ENCODE measurements at regions not wholly inside any gene's neighbourhood (a gene's known extent, or its start where the extent isn't known, plus 50 kb on each side); places are given as distances from the start of the nearest gene placed in this dataset.

DNA sequence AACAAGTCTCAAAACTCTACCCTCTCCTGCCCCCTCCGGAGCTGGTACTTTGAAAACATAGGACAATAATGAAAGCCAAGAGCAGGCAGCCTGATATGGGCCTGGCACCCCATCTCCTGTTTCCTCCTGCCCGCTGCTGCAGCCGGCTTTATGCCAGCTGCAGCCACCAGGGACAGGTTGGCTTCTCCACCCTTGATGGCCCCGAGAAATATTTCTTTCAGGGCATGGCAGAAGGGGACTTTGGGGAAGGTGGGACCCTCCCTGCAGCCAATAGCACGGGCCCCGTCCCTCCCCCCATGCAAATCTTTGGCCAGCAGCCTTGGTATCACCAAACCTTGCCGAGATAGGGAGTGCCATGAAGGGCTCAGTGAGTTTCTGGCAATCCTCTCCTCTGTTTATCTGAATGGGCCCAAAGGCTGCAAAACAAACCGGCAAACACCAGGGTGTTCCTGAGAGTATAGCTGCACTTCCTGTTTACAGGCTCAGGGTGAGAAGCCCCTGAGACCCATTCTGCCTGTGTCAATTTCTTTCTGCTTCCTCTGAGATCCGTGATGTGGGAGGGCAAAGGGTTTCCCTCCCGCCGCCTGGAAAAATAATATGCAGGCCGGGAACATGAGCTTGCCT, 73.4 kb upstream of the BOD1 start:
- TF ChIP-seq POLR2AphosphoS5 (IDR thresholded peaks at IDR 0.05) (no peak), POLR2A (IDR thresholded peaks at IDR 0.05) (no peak)
